GM13977 (cell line): ENCODE measurements at regions not wholly inside any gene's neighbourhood (a gene's known extent, or its start where the extent isn't known, plus 50 kb on each side); places are given as distances from the start of the nearest gene placed in this dataset.

Source experiments
- DNase-seq: peaks from one replicate; pipeline ENCODE4 v3.0.0; 2012; ENCODE audit warnings: low spot score
- in situ Hi-C: fragments of 300-500 bp; cut with MboI; formaldehyde crosslinking; loops from one replicate; pipeline ENCODE4 v1.12.0; 2022; ENCODE audit warnings: low sequenced_read_pairs, low pct_unique_long_range_greater_than_20kb, mixed read lengths, inconsistent platforms; ENCODE audit not compliant: unreplicated experiment
- TF ChIP-seq, protein P1 (sequence below): IDR thresholded peaks from 2 replicates; pipeline ENCODE4 v1.5.1; 2012; ENCODE audit warnings: mild to moderate bottlenecking, control low read depth; ENCODE audit not compliant: insufficient read depth; ENCODE audit errors: extremely low read depth, missing control alignments

DNA sequence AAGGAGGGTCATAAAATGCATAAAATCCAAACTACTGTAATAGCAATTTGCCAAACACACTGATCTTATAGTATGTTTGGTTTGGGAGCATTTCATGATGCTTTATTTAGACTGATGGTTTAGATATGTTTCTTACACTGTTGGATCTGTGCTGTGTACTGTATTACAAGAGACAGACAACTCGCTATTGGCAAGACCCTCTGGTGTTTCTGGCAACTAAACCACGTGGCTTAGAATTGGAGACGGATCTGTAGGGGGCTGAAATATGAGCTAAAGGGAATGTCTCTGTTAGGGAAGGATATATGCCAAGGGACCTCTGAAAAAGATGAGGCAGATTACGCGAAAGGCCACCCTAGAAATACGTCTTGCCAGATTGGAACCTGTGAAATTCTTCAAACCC, 208.7 kb downstream of the BARX2 start:
- DNase-seq: no peak
- in situ Hi-C loops: no loop called here
- TF ChIP-seq, protein P1, sequence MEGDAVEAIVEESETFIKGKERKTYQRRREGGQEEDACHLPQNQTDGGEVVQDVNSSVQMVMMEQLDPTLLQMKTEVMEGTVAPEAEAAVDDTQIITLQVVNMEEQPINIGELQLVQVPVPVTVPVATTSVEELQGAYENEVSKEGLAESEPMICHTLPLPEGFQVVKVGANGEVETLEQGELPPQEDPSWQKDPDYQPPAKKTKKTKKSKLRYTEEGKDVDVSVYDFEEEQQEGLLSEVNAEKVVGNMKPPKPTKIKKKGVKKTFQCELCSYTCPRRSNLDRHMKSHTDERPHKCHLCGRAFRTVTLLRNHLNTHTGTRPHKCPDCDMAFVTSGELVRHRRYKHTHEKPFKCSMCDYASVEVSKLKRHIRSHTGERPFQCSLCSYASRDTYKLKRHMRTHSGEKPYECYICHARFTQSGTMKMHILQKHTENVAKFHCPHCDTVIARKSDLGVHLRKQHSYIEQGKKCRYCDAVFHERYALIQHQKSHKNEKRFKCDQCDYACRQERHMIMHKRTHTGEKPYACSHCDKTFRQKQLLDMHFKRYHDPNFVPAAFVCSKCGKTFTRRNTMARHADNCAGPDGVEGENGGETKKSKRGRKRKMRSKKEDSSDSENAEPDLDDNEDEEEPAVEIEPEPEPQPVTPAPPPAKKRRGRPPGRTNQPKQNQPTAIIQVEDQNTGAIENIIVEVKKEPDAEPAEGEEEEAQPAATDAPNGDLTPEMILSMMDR: no peak

DNA sequence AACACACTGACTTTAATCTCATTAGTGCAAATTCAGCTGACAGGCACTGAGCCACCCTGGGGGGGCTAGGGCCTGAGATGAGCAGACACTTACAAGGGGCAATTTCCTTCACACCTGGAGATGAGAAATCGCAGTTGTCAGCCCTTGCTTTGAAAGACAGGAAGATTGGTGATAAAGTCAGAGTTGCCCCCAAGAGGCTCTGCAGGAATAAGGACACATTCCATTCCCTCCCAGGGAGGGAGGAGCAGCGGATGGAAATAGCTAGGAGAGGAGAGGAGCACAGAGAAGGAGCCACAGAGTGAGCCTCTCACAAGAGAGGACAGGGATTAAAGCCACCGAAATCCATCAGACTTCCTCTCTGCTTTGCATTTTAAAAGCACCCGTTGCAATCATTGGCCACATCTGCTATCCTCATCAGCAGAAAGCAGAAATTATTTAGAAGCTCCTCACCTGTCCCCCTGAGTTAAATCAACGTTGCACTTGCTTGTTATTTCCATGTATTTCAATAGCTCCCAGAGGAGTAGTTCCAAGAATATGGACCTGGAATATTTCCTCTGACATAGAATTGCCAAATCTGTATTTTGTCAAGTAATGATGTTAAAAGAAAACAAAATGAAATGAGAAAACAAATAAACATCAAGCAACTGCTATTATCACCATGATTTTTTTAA, 213.7 kb downstream of the BARX2 start:
- TF ChIP-seq, protein P1: no peak
- DNase-seq: no peak
- in situ Hi-C loops: no loop called here

DNA sequence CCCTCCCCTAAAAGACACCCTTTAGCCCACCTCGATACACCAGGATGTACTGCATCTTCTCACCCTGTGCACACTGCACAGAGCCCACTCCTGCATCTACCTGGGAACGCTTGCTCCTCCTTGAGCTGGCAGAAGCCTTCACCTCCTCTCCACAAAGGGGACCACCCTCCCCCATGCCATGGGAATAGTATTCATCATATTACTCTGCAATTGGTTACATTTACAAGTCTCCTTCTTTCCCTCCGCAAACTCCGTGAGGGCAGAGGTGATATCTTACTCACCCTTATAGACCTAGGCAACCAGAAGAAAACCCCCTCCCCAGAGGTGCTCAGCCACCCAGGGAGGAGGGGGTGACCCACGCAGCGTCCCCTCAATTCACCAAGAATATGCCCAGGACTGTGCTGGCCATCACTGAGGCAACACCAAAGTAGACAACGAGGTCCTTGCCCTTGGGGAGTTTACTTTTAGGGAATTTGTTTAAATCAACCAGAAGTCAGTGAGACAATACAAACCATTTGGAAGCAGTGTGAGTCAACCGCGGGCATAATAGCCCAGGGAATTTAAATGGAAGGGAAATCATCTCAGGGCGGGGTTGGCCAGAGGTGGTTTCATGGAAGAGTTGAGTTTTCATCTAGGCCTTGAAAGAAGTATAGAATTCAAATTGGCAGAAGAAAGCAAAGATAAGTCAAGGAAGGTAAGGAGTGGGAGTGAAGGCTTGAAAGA, 214.5 kb downstream of the BARX2 start:
- DNase-seq: no peak
- TF ChIP-seq, protein P1: no peak
- in situ Hi-C loops: no loop called here

DNA sequence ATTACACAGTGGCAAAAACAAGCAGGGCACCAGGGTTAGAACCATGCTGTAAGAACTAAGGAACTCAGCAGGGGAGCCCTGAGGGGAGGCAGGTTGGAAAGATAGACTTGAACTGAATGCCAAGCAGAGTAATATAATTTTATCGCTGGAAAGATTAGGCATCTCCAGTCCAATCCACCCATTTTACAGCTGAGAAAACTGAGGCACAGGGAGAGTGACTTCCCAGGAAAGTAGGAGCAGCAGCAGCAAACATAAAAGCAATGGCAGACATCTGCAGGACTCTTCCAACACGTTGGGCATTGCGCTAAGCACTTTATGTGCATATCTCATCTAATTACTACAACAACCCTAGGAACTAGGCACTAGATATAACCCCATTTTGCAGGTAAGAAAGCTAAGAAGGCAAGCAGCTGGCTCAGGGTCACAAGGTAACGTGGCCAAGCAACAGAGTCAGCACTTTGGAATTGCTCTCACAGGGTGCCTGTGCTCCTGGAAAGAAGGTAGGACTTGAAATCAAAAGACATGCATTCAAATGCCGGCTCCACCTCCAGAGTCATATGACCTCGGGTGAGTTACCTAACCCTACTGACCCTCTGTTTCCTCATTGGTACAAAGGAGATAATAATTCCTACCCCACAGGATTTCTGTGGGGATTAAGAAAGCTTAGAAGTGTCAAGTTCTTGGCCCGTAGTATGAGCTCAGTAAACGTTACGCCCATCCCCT, 215.3 kb downstream of the BARX2 start:
- in situ Hi-C loops: no loop called here
- DNase-seq: no peak
- TF ChIP-seq, protein P1: no peak

DNA sequence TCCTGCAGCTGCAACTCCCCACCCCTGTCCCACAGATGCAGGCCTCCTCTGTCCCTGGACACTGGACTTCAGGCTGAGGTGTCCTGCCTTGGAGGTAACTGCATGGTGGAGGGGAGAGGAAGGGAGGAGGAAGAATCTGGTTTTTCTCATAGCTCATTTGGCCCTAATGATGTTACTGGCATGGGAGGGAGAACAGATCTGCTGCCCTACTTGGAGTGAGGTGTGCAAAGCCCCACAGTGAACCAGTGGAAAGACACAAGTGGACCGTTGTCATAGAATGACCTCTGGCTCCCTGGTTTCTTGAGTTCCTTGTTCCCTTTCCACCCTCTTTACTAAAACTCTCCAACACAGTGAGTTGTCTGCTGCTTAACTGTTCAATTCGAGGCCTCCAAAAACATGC, 215.9 kb downstream of the BARX2 start:
- DNase-seq: no peak
- in situ Hi-C loops: no loop called here
- TF ChIP-seq, protein P1: no peak

DNA sequence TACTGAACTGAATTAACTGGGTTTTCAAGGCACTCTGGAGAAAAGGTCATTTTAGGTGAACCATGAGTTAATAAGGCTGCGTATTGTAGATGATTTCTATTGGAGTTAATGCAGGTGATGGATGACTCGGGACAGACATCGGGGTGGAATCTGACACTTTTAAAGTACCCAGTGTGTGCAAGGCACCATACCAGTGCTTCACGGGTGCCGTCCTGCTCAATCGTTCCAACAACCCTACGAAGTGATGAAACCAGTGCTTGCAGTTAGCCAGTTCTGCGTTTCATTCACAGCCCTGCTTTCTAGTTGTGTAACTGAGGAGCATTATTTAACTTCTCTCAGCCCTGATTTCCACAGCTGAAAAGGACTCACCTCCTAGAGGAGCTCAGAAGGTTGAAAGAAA, 216.5 kb downstream of the BARX2 start:
- in situ Hi-C loops: no loop called here
- TF ChIP-seq, protein P1: no peak
- DNase-seq: no peak
